ENCODE measurements at regions not wholly inside any gene's neighbourhood (a gene's known extent, or its start where the extent isn't known, plus 50 kb on each side); places are given as distances from the start of the nearest gene placed in this dataset.

DNA sequence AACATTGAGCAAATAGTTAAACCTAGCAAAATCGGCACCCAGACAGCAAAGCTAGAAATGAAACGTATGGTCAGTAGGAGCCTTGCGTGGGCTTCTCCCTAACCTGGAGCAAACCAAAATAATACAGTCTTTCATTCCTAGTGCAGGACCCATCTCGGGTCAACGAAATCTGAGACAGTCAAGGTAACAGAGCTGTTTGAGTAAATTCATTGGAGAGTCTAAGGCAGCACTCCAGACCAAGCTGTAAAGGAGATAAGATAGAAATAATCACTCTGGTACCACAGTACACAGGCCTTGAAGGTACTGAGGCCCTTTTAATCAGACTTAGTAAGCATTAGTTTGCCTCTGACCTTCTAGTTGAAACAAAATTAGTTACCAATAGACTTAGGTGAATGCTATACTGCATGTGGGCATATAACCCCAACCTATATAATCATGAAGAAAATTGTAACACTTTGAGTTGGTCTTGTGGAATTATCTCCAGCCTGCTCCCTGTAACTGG is 54.4 kb upstream of the BICD1 start:
- TF ChIP-seq CTCF (optimal IDR thresholded peaks at IDR 0.05 in 1 of 3, IDR thresholded peaks at IDR 0.05 in 1 of 3, conservative IDR thresholded peaks at IDR 0.05 in 1 of 3; ENCODE audit: extremely low read depth in 1 of 3, insufficient read depth in 2 of 3, low read length in 3 of 3) (no peak), EZH2 (IDR thresholded peaks at IDR 0.05; ENCODE audit: low read length) (no peak)
